ENCODE measurements at regions not wholly inside any gene's neighbourhood (a gene's known extent, or its start where the extent isn't known, plus 50 kb on each side); places are given as distances from the start of the nearest gene placed in this dataset.

DNA sequence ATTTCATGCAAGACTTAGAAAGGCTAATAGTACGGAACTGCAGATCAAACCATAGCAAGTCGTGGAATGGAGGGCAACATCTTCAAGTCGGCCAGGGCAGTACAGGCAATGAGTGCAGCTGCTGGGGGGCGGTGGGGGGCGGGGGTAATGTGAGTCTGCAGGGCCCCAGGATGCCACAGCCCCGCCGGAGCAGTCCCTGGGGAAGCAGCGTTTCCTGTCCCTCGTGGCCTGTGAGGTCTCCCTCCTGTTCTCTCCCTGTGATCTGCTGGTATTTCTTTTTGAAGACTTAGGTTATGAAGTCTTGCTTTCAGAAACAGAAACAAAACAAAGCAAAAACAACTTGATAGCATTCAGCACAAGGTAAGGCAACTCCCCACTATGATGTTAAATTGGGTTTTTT, 351.9 kb downstream of the FOXA2 start:
- no peak for DNase-seq (ENCODE audit: low read depth in 2 of 2)

DNA sequence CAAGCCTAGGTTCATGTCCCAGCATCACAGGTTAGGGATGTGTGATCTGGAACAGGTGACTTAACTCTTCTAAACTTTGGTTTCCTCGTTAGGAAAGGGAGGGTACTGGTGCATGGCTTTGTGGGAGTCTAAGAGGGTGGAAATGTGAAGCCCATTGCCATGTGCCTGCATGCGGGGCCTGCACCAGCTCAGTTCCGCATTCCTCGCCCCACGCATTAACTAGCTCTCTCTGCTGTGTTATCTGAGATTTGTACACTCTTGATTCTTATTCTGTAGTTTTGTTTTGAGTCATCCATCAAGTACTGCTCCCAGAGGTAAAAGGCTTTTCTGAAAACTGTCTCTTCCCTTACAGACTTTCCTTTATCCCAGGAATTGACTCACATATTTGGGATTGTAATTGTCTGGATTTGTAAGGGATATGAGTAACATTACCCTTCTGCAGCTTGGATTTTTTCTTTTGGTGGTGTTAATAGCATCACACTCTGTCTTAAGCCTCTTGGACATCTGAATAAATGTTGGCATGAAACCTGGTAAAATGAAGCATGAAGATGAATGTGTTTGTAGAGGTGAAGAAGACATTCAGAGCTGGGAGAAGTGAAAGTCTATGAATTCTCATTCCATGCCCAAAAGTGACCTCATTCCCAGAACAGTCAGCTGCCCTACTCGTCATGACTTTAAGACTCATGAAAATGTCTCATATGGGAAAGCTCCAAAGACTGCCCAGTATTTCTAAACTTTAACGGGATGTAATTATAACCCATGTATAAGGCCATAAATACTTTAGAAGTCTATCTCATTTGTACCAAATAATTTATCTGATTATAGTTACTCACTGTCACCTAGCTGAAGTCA, 357.3 kb downstream of the FOXA2 start:
- no peak for DNase-seq (ENCODE audit: low read depth in 2 of 2)

DNA sequence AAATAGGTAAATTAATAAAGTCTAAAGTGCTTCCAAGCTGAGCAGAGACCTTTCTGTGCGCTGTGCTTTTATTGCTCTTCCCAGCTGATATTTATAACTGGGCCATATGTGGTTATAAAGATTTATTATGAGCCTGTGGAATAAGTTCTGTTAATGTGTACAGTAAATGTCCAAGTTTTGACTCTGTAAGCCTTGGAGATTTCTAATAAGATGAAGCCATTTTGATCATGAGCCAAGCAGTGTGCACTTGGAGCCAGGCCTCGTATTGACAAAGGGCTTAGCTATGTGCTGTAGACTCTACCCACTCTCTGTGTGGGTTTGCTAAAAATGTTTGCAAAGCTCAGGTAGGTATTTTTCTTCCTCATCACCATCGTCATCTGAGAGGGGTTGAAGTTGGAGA, 361.1 kb downstream of the FOXA2 start:
- no peak for DNase-seq (ENCODE audit: low read depth in 2 of 2)

DNA sequence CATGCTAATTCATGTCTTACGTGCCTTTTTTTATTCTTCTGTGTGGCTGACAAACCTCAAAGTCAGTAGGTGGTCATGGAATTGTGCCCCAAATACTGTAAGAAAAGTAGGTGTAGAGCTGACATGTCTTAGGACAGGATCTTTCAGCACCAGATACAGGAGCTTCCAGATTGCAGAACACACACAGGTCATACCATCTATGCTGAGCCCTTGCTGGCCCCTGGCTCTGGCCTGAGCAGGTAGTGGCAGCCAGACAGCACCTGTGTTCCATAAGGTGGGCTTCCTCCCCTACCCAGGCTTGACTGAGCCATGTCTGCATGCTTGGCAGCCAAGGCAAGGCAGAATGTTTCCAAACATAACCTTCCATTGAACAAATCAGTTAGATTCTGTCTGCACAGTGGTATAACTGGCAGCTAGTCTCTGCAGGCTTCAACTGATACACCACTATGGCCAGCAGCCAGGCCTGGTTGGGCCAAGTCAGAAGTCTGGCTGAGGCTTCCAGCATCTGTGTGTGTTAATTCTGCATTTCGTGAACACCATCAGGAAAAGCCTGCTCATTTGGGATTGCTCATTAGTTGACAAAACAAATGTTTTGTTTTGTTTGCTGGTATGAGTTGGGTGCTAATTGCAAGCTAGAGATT, 366.5 kb downstream of the FOXA2 start:
- DNase-seq (ENCODE audit: low read depth in 2 of 2) = no peak

DNA sequence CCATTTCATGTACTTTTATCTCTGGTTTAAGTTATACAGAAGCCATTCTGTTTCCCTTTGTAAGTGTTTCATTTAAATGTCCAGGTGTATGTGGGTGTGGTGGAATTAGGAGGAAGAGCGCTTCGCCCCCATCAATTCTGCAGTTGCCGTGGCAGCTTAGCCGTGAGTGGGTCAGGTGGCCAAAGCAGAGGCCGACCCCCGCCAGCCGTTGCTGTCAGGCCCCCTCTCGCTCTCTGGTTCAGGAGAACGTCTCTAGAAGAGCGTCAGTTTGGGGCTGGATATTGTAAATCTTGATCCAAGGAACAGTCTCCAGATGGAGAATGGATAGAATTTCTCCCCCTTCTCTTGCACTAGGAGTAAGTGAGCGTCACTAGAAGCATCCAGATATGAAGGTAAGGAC, 367.4 kb downstream of the FOXA2 start:
- no peak for DNase-seq (ENCODE audit: low read depth in 2 of 2)

DNA sequence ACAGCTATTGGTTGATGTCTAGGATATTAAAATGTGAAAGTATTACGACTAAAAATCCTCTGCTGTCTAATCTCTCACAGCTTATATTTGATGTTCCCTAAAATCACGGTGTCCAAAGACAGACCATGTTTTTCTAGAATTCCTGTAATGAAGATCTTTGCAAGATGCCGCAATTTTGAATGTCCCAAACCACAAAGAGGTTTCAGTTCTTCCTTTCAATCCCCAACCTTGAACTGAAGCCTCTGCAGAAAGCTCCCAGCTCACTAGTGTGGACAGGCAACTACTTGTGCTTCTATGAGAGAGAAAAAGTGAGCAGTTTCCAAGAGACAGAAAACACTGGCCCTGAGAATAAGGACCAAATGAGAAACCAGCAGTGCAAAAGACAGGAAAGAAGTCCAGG, 370.1 kb downstream of the FOXA2 start:
- no peak for DNase-seq (ENCODE audit: low read depth in 2 of 2)

DNA sequence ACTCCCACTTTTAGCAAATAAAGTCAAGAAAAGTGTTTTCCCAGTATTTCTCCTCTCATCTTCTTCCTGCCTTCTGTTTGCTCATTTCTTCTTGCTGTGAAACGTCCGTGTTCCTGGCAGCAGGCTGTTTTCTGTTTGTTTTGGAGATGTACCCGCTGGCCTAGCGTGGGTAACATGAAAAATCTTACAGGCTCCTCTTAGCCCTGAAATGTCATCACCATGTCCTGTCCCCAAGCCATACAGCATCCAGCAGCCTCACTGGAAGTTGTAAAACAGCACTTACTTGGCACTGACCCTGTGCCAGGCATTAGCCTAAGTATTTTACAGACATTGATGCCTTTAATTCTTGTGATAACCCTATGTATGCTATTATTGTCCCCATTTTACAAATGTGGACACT, 371.1 kb downstream of the FOXA2 start:
- DNase-seq (ENCODE audit: low read depth in 2 of 2) = no peak

DNA sequence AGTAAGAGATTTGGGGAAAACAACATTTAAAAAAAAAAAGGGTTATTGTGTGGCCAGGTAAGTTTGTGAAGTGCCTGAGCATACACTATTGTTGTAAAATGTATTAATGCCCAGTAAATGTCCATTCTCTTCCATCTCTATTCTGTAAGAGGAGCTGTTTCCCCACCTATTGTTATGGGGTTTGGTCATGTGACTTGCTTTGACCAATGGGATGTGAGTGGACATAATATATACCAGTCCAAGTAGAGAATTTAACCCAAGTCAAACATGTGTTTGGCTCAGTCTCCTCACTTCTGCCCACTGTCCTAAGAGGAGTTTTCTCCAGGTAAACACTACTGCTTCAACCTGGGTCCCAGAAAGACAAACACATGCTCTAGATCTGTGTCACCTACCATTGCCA, 377.1 kb downstream of the FOXA2 start:
- DNase-seq (ENCODE audit: low read depth in 2 of 2) = no peak

DNA sequence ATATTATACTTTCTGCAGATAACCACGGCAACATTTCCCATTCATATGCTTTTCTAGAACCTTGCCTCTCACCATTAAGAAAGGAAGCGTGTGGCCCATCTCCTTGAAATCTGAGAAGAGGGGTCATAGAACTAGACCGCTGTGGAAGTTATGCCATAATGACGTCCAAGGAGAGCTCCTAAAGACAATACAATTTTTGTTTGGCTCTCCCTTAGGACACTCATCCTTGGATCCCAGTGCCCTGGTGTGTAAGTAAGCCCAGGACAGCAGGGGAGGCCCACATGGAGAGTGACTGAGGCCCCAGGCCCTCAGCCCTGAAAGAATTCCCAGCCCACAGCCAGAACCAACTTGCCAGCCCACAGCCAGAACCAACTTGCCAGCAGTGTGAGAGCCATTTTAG, 379.6 kb downstream of the FOXA2 start:
- no peak for DNase-seq (ENCODE audit: low read depth in 2 of 2)

DNA sequence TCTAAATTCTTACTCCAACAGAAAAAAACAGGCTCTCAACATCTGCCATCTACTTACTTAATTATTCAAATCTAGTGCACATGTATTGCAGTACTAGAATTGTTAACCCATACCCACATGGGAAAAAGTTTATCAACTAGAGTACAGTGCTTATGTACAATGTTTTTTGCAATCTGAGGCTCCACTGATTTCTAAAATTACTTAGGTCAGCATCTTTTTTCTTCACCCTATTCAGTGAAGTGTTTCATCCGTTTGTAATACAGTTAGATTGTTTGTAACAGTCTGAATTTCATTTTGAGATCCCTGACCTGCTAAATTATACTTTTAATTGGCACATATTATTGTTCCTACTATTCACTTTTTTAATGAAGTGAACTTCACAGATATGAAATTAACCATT, 402.2 kb downstream of the FOXA2 start:
- no peak for DNase-seq (ENCODE audit: low read depth in 2 of 2)

DNA sequence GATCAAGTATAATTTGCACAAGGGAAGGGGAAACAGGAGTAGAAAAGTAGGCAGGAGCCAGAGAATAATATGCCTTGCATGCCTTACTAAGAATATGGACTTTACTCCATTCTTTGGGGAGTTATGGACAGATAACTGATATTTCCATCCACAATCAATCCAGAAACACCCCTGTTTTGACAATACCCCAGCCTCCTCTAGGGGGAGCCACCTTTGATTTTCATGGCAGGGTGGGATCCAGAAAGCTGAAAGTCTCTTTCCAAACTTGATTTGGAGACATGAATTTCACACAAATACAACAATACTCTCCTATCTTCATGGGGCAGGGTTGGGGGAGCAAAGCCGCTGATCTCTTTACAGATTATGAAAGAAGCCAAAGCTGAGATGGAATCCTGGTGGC, 404.1 kb downstream of the FOXA2 start:
- no peak for DNase-seq (ENCODE audit: low read depth in 2 of 2)

DNA sequence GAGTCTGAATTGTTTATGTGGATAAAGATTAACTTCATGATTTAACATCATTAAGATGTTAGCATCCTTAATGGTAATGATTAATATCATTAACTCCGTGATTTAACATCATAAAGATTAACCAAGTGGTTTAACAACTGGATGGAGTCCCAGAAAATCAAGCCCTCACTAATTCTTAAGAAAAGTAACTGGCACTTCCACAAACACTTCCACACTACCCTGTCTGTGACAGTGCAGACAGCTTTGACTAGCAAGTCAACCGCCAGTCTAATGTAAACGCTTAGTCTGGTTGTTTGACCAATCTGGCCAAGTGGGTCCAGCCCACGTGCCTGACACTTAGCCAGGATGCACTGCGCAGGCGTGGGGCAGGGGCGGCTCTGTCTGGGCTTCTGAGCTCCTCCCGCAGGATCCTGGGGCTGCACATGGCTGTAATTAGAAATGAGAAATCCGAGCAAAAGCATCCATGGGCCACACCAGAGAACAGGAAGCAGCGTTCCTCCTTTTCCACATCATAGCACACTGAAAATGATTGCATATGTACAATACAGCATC, 424.2 kb downstream of the FOXA2 start:
- no peak for DNase-seq (ENCODE audit: low read depth in 2 of 2)

DNA sequence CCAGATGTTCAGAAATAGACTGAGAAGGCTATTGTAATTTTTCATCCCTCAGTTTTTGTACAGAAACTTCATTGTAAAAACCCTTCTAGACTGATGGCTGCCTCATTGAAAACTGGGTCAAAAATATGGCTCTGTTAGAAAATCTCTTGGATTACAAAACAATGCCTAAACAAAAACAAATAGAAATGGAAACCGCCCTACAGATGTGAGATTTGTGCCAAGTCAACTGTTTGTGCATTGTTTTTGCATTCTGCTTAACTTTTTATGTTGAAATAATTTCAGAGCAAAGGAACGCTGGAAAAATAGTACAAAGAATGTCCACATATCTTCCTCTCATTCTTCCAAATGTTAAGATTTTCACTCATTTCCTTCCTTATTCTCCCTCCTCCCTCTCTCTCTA, 425.1 kb downstream of the FOXA2 start:
- no peak for DNase-seq (ENCODE audit: low read depth in 2 of 2)

DNA sequence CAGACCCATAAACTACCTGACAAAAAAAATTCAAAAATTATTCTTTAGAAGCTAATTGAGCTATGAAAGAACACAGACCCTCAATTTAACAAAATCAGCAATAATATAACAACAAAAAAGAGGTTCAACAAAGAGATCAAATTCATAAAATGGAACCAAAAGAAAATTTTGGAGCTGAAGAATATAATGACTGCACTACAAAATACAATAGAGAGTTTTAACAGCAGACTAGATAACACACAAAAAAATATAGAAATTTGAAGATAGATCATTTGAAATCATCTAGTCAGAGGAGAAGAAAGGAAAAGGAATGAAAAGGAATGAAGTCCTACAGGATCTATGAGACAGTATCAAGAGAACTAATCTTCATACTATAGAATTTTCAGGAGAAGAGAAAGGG, 422.1 kb downstream of the PAX1 start:
- no peak for DNase-seq (ENCODE audit: low read depth in 2 of 2)

DNA sequence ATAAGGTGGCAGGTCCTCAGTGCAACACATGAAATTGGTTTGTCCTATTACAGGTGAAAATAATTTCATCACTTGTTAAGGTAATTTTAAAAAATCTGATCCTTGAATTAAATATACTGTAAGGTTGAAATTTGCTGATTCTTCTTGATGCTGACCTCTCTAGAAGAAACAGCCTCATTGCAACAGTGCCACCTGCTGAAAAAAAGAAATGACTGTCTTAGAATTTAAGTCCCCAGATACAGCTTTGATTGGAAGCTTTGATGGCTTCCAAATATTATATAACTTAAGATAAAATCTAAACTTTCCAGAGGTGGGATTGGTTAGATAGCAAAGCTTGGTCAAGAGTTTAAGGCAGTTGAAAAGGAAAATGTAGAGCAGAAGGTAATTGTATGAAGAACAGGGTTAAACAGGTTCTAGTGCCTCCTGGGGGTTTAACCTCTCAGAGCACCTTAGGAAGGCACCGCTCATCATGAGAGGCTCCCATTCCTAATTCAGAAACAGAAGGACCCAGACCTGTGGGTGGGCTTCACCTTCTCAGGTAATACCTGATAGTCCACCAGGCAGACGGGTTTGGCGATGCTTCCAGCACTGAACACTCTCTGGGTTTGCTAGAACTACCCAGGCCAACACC, 401.0 kb downstream of the PAX1 start:
- no peak for DNase-seq (ENCODE audit: low read depth in 2 of 2)

DNA sequence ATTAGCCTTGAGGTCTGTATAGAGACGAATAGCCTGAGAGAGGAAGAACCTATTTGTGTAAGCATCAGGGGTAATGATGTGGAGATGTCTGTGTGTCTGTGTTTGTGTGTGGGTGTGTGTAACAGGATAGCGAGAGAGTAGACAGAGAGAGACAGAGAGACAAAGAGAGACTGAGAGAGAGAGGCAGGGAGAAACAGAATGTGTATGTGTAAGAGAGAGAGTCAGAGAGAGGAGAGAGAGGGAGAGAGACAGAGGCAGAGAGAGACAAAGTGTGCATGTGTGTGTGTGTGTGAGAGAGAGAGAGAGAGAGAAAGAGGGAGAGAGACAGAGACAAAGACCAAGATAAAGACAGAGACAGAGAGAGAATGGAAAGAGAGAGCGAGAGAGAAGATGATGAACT, 396.1 kb downstream of the PAX1 start:
- DNase-seq (ENCODE audit: low read depth in 2 of 2) = no peak

DNA sequence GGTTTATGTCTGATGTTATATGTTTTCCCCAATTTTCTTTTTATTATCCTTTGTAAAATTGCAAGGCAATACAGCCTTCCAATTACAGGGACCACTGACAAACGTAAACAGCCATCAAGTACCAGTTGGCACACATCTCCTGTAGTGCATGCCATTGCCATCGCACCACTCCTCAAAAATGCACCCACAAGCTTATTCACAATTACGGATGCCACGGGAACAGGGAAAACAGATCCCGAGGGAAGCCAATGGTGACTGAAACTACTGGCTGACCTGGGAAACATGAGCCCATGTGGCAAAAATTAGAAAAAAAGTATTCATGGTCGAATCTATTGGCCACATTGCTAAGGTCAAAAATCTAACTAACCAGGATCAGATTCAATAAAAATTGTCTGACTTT, 395.2 kb downstream of the PAX1 start:
- DNase-seq (ENCODE audit: low read depth in 2 of 2) = no peak

DNA sequence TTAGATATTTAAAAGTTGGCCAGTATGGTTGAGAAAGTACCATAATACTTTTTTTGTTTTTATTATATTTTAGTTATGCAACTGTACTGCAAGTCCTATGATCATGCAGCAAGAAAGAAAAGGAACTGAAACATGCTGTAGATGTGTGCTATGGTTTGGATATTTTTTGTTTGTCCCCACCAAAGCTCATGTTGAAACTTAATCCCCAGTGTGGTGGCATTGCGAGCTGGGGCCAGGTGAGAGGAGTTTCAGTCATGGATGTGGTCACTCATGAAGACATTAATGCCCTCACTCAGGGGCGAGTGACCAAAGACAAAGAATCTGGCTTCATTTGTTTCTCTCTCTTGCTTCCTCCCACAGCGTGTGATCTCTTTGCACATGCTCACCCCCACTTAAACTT, 393.9 kb downstream of the PAX1 start:
- DNase-seq (ENCODE audit: low read depth in 2 of 2) = no peak

DNA sequence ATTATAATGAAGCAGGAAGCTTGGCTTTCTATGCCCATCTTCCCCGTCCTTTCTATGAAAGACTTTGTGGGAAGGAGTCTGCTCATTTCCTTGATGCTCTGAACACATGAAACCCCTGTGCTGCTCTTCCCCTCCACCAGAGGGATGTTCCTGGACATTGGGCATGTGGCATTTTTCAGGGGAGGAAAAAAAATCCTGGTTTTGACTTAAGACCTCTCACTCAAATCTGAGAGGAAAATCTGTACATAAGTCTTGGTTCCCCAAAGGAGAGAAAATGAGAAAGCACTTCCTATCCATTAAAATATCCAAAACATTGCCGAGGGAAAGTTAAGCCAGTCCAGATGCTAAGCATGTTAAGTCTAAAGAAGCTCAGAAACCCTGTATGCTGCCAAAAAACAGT, 393.0 kb downstream of the PAX1 start:
- DNase-seq (ENCODE audit: low read depth in 2 of 2) = no peak

DNA sequence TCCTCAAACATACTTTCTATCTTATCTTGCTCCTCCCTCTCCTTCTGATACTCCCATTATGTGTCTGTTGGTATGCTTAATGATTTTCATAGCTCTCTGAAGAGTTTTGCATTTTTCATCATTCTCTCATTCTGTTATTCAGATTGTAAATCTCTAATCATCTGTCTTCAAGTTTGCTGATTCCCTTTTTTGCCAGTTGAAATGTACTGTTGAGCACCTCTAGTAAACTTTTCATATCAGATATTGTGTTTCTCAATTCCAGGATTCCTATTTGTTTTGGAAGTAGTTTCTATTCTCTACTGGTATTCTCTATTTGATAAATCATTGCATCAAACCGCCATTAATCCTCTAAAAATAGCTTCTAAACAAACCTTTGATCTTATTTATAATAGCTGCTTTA, 387.7 kb downstream of the PAX1 start:
- DNase-seq (ENCODE audit: low read depth in 2 of 2) = no peak

DNA sequence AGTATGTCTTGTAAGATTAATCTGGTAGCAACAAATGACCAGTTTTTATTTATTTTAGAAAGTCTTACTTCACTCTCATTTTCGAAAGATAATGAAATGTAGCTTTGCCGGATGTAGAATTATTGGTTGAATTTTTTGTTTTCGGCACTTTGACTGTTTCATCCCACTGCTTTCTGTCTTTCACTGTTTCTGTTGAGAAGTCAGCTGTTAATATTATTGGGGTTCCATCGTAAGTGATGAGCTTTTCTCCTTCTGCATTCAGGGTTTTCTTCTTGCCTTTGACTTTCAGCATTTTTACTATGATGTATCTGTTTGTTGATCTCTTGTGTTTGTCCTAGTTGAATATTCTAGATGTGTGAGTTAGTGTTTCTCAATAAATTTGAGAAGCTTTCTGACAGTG, 383.4 kb downstream of the PAX1 start:
- DNase-seq (ENCODE audit: low read depth in 2 of 2) = no peak

DNA sequence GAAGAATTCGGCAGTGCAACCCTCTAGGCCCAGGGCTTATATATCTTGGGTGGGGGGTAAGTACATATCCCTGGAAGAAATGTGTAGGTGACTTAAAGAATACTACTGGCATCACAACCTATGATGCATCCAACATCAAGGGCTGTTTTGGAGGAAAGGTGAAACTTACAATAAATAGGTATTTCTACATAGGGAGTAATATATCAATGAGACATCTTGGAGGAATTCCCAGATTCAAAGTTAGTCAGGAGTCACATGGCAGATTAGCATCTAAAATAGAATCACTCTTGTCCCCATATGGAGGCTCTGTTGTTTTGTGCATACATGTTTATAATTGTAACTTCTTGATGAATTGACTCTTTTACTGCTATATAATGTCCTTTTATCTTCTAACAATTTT, 375.5 kb downstream of the PAX1 start:
- no peak for DNase-seq (ENCODE audit: low read depth in 2 of 2)

DNA sequence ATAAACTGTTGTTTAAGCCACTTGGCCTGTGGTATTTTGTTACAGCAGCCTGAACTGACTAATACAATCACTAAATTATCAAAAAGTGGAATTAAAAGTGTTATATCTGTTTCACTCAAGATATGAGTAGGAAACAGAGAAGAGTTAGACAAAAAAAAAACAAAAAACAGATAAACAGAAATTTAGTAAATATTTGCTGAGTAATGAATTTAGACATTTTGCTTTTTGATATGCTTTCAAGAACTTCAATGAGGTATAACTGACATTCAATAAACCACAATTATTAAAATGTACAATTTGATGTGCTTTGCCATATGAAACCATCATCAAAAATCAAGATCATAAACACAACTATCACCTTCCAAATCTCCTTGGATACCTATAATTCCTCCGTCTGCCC, 369.2 kb downstream of the PAX1 start:
- DNase-seq (ENCODE audit: low read depth in 2 of 2) = no peak

Data from stimulated activated CD4-positive, alpha-beta T cell treated with anti-CD3 and anti-CD28 coated beads, Interleukin-1b, Interleukin-23, amount 100 ng/mL, for 4 hours (primary cell).